Tibial nerve (tissue), 4 donors: ENCODE measurements at regions not wholly inside any gene's neighbourhood (a gene's known extent, or its start where the extent isn't known, plus 50 kb on each side); places are given as distances from the start of the nearest gene placed in this dataset.

ENCODE experiments used
- EP300 ChIP-seq, 2 donors: sonication (generic); formaldehyde crosslinking; IDR thresholded peaks; one replicate each; pipeline ENCODE4 v1.6.1; 2017; ENCODE audit warnings: antibody characterized with exemption in 2 of 2, mild to moderate bottlenecking in 1 of 2
- TF ChIP-seq, protein P1 (sequence below), 5 experiments: fragments of 200-600 bp in 3 of 5; fragments of 450-650 bp in 2 of 5; sonication (generic) in 3 of 5; IDR thresholded peaks; one replicate each; pipeline ENCODE4 v1.5.1; 2016 to 2019; ENCODE audit warnings: antibody characterized with exemption in 5 of 5, mild to moderate bottlenecking in 3 of 5, moderate library complexity in 2 of 5

DNA sequence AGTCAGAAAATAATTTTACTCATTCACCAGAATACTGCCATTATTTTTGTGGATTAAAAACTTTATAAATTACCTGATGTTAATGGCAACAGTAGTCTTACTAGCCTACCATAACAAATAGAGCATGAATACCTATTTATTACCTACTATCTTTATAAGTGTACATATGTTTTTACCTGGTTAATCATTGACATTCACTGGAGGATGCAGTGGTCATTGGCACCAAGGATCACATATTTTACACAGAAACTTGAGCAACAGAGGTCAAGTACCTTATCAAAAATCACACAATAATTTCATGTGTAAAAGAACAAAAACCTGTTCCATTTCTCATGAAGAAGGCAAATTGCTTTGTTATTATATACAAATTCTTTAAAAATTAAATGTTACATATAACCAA lies 1284.9 kb upstream of the NCAM2 start:
- TF ChIP-seq, protein P1, sequence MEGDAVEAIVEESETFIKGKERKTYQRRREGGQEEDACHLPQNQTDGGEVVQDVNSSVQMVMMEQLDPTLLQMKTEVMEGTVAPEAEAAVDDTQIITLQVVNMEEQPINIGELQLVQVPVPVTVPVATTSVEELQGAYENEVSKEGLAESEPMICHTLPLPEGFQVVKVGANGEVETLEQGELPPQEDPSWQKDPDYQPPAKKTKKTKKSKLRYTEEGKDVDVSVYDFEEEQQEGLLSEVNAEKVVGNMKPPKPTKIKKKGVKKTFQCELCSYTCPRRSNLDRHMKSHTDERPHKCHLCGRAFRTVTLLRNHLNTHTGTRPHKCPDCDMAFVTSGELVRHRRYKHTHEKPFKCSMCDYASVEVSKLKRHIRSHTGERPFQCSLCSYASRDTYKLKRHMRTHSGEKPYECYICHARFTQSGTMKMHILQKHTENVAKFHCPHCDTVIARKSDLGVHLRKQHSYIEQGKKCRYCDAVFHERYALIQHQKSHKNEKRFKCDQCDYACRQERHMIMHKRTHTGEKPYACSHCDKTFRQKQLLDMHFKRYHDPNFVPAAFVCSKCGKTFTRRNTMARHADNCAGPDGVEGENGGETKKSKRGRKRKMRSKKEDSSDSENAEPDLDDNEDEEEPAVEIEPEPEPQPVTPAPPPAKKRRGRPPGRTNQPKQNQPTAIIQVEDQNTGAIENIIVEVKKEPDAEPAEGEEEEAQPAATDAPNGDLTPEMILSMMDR (IDR thresholded peaks at IDR 0.05) = no peak
- no peak for TF ChIP-seq EP300 (IDR thresholded peaks at IDR 0.05)
